ENCODE measurements at regions not wholly inside any gene's neighbourhood (a gene's known extent, or its start where the extent isn't known, plus 50 kb on each side); places are given as distances from the start of the nearest gene placed in this dataset.

GRCh38 chr6:23672737-23673136 lies 453.3 kb upstream of the NRSN1 start:
- H3K79me2 ChIP-seq (ENCODE audit: insufficient read depth, low read length), result no peaks in the 10 kb centered on the region
- TF ChIP-seq EZH2phosphoT487 (IDR thresholded peaks at IDR 0.05; ENCODE audit: borderline replicate concordance) (no peak), CTCF (conservative IDR thresholded peaks at IDR 0.05; ENCODE audit: low read length) (no peak)
- H3K9me3 ChIP-seq (ENCODE audit: insufficient read depth, low read depth, low read length), result peaks cover 3% of the 10 kb centered on the region; the same call in 1 of the 2 replicates
- H3K9me2 ChIP-seq (replicated peaks; ENCODE audit: low read depth, low read length), result no peaks in the 10 kb centered on the region
- no peak overlapping the region for H3K4me2 ChIP-seq (ENCODE audit: low read depth, low read length, poor library complexity, severe bottlenecking)
- H3K36me3 ChIP-seq (ENCODE audit: insufficient read depth, low read length), result no peaks in the 10 kb centered on the region
- no peaks in the 10 kb centered on the region for H3K4me1 ChIP-seq (ENCODE audit: insufficient read depth, low read length, poor library complexity, severe bottlenecking)
- H3K27me3 ChIP-seq (ENCODE audit: insufficient read depth, low read length, poor library complexity, severe bottlenecking), result no peaks in the 10 kb centered on the region
- no peak overlapping the region for H3K4me3 ChIP-seq (ENCODE audit: low read length, poor library complexity, severe bottlenecking)
- H3F3A ChIP-seq (ENCODE audit: low read depth), result no peaks in the 10 kb centered on the region
- H3K9ac ChIP-seq (ENCODE audit: low read depth, low read length, poor library complexity, severe bottlenecking), result no peak overlapping the region
- H4K20me1 ChIP-seq (ENCODE audit: insufficient read depth, low read length, poor library complexity, severe bottlenecking), result no peaks in the 10 kb centered on the region
- no peak overlapping the region for H2AFZ ChIP-seq (ENCODE audit: low read length)

- Histone ChIP-seq H3F3A (ENCODE audit: low read depth) (no peaks in the 10 kb centered on the region), H3K4me1 (ENCODE audit: insufficient read depth, low read length, poor library complexity, severe bottlenecking) (no peaks in the 10 kb centered on the region), H3K4me3 (ENCODE audit: low read length, poor library complexity, severe bottlenecking) (no peak overlapping the region), H2AFZ (ENCODE audit: low read length) (no peak overlapping the region), H3K36me3 (ENCODE audit: insufficient read depth, low read length) (no peaks in the 10 kb centered on the region), H3K9me3 (ENCODE audit: insufficient read depth, low read depth, low read length) (no peaks in the 10 kb centered on the region), H3K79me2 (ENCODE audit: insufficient read depth, low read length) (no peaks in the 10 kb centered on the region), H4K20me1 (ENCODE audit: insufficient read depth, low read length, poor library complexity, severe bottlenecking) (no peaks in the 10 kb centered on the region), H3K4me2 (ENCODE audit: low read depth, low read length, poor library complexity, severe bottlenecking) (no peak overlapping the region), H3K9me2 (replicated peaks; ENCODE audit: low read depth, low read length) (no peaks in the 10 kb centered on the region), H3K9ac (ENCODE audit: low read depth, low read length, poor library complexity, severe bottlenecking) (no peak overlapping the region), H3K27me3 (ENCODE audit: insufficient read depth, low read length, poor library complexity, severe bottlenecking) (no peaks in the 10 kb centered on the region)
- TF ChIP-seq CTCF (conservative IDR thresholded peaks at IDR 0.05; ENCODE audit: low read length), result no peak
- no peak for TF ChIP-seq EZH2phosphoT487 (IDR thresholded peaks at IDR 0.05; ENCODE audit: borderline replicate concordance)
These were observed 447.4 kb upstream of the NRSN1 start for GRCh38 chr6:23678626-23679025.

- no peaks in the 10 kb centered on the region for H3K9me3 ChIP-seq (ENCODE audit: insufficient read depth, low read depth, low read length)
- no peaks in the 10 kb centered on the region for H3K79me2 ChIP-seq (ENCODE audit: insufficient read depth, low read length)
- no peaks in the 10 kb centered on the region for H3K27me3 ChIP-seq (ENCODE audit: insufficient read depth, low read length, poor library complexity, severe bottlenecking)
- no peaks in the 10 kb centered on the region for H3F3A ChIP-seq (ENCODE audit: low read depth)
- no peaks in the 10 kb centered on the region for H3K36me3 ChIP-seq (ENCODE audit: insufficient read depth, low read length)
- H2AFZ ChIP-seq (ENCODE audit: low read length), result no peak overlapping the region
- no peak overlapping the region for H3K9ac ChIP-seq (ENCODE audit: low read depth, low read length, poor library complexity, severe bottlenecking)
- no peak for TF ChIP-seq CTCF (conservative IDR thresholded peaks at IDR 0.05; ENCODE audit: low read length)
- no peak for TF ChIP-seq EZH2phosphoT487 (IDR thresholded peaks at IDR 0.05; ENCODE audit: borderline replicate concordance)
- H3K4me3 ChIP-seq (ENCODE audit: low read length, poor library complexity, severe bottlenecking), result no peak overlapping the region
- no peak overlapping the region for H3K4me2 ChIP-seq (ENCODE audit: low read depth, low read length, poor library complexity, severe bottlenecking)
- H3K9me2 ChIP-seq (replicated peaks; ENCODE audit: low read depth, low read length), result no peaks in the 10 kb centered on the region
- H3K4me1 ChIP-seq (ENCODE audit: insufficient read depth, low read length, poor library complexity, severe bottlenecking), result no peaks in the 10 kb centered on the region
- H4K20me1 ChIP-seq (ENCODE audit: insufficient read depth, low read length, poor library complexity, severe bottlenecking), result no peaks in the 10 kb centered on the region
These were observed 444.3 kb upstream of the NRSN1 start for GRCh38 chr6:23681743-23682142.

Data from Loucy (cell line).